ENCODE measurements at regions not wholly inside any gene's neighbourhood (a gene's known extent, or its start where the extent isn't known, plus 50 kb on each side); places are given as distances from the start of the nearest gene placed in this dataset.

DNA sequence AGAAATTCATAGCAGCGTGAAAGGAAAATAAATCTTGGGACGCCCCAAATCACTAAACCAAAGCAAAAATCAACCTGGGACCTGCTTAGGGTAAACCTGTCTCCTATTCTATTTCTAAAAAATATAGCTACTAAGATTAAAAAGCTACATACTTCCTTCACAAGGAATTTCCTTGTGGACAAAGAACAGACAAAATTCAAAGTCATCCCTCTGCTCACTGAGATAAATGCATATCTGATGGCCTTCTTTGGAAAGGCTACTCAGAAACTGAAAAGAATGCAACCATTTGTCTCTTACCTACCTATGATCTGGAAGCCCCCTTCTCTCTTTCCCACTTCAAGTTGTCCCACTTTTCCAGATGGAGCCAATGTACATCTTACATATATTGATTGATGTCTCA, 93.0 kb upstream of the CNOT2 start:
- Histone ChIP-seq H3K27me3 (replicated peaks in 2 of 5; ENCODE audit: control insufficient read depth in 4 of 5, insufficient read depth in 5 of 5, low read length in 4 of 5) (no peaks in the 10 kb centered on the region), H3K27ac (ENCODE audit: insufficient read depth in 1 of 2, low read depth in 1 of 2, low read length in 2 of 2, poor library complexity in 1 of 2, severe bottlenecking in 2 of 2) (no peak overlapping the region), H3K4me3 (ENCODE audit: control insufficient read depth in 1 of 7, extremely low read depth in 1 of 7, insufficient read depth in 4 of 7, low read depth in 2 of 7, low read length in 6 of 7) (no peak overlapping the region), H3K9me3 (ENCODE audit: control extremely low read depth in 1 of 5, control insufficient read depth in 4 of 5, insufficient read depth in 2 of 5, low read depth in 1 of 5, low read length in 4 of 5) (peaks cover 0 to 17% (median 3%) of the 10 kb centered on the region in 5 experiments), H3K36me3 (ENCODE audit: control insufficient read depth in 4 of 4, insufficient read depth in 4 of 4, low read length in 3 of 4) (no peaks in the 10 kb centered on the region), H3K4me1 (ENCODE audit: control extremely low read depth in 1 of 4, control insufficient read depth in 4 of 4, insufficient read depth in 4 of 4, low read length in 3 of 4) (no peaks in the 10 kb centered on the region)
- CTCF ChIA-PET: no interaction called here
- WGBS (ENCODE audit: insufficient coverage): no CpG with 5 or more reads among the region's 2 CpGs
- POLR2A ChIA-PET: no interaction called here
- no peak for DNase-seq

DNA sequence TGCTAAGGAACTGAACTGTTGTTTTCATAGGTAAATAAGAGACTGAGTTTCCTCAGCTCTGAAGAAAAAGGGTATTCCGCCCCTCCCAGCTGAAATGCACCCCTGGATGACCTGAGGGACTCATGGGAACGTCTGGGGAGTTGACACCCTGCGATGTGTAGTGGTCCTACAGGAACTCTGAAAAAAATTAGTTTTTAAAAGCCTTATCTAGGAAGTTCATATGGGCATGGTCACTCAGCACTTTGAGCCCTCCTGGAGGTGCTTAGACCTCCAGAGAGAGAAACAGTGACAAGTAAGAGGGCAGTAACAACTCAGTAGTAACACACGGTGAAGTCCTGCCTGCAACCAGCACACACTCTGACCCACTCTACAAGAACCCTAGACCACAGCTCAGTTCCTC, 91.2 kb upstream of the CNOT2 start:
- Histone ChIP-seq H3K36me3 (ENCODE audit: control insufficient read depth in 4 of 4, insufficient read depth in 4 of 4, low read length in 3 of 4) (no peaks in the 10 kb centered on the region), H3K27ac (ENCODE audit: insufficient read depth in 1 of 2, low read depth in 1 of 2, low read length in 2 of 2, poor library complexity in 1 of 2, severe bottlenecking in 2 of 2) (no peak overlapping the region), H3K9me3 (ENCODE audit: control extremely low read depth in 1 of 5, control insufficient read depth in 4 of 5, insufficient read depth in 2 of 5, low read depth in 1 of 5, low read length in 4 of 5) (peaks cover 3 to 28% (median 7%) of the 10 kb centered on the region in 5 experiments), H3K4me1 (ENCODE audit: control extremely low read depth in 1 of 4, control insufficient read depth in 4 of 4, insufficient read depth in 4 of 4, low read length in 3 of 4) (no peaks in the 10 kb centered on the region), H3K4me3 (ENCODE audit: control insufficient read depth in 1 of 7, extremely low read depth in 1 of 7, insufficient read depth in 4 of 7, low read depth in 2 of 7, low read length in 6 of 7) (no peak overlapping the region), H3K27me3 (replicated peaks in 2 of 5; ENCODE audit: control insufficient read depth in 4 of 5, insufficient read depth in 5 of 5, low read length in 4 of 5) (no peaks in the 10 kb centered on the region)
- WGBS (ENCODE audit: insufficient coverage): 83% methylated on average over 2 of the region's 4 CpGs
- CTCF ChIA-PET: no interaction called here
- POLR2A ChIA-PET: no interaction called here
- DNase-seq: no peak

DNA sequence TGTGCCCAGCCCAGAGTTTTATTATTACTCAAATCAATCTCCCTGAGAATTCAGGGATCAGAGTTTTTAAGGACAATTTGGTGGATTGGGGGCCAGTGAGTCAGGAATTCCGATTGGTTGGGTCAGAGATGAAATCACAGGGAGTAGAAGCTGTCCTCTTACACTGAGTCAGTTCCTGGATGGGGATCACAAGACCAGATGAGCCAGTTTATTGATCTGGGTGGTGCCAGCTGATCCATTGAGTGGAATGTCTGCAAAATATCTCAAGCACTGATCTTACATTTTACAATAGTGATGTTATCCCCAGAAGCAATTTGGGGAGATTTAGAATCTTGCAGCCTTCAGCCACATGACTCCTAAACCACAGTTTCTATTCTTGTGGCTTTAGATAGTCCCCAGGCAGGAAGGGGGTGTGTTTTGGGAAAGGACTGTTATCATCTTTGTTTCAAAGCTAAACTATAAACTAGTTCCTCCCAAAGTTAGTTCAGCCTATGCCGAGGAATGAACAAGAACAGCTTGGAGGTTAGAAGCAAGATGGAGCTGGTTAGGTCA, 89.1 kb upstream of the CNOT2 start:
- no peaks in the 10 kb centered on the region for H3K4me1 ChIP-seq (ENCODE audit: control extremely low read depth in 1 of 4, control insufficient read depth in 4 of 4, insufficient read depth in 4 of 4, low read length in 3 of 4)

DNA sequence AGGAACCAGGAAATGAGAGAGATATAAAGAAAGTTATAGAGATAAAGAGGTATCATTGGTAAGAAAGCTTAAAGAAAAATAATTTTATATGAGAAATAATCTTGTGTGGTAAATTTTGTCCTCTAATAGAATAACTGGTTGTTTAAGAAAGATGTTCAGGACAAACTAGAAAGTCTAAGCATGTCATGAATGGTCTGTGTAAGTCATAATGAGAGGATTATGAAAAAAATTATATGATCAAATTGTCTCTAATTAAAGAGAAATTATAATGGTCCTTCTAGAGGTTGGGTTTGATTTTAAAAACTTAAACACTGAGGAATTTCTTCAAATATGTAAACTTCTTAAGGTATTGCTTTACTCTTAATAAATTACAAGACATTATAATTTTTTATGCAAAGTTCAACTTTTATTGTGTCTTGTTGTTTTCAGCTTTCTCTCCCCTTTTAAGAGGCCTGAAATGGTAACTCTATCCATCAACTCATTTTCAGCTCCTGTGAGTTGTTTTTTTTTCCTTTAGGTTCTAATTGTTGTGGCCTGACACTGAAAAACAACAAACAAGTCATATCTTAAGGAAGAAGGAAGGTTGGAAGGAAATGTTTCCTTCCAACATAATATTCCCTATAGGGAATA, 88.2 kb upstream of the CNOT2 start:
- Histone ChIP-seq H3K27ac (ENCODE audit: insufficient read depth in 1 of 2, low read depth in 1 of 2, low read length in 2 of 2, poor library complexity in 1 of 2, severe bottlenecking in 2 of 2) (no peak overlapping the region), H3K9me3 (ENCODE audit: control extremely low read depth in 1 of 5, control insufficient read depth in 4 of 5, insufficient read depth in 2 of 5, low read depth in 1 of 5, low read length in 4 of 5) (peaks cover 3 to 37% (median 11%) of the 10 kb centered on the region in 5 experiments), H3K27me3 (replicated peaks in 2 of 5; ENCODE audit: control insufficient read depth in 4 of 5, insufficient read depth in 5 of 5, low read length in 4 of 5) (no peaks in the 10 kb centered on the region), H3K4me3 (ENCODE audit: control insufficient read depth in 1 of 7, extremely low read depth in 1 of 7, insufficient read depth in 4 of 7, low read depth in 2 of 7, low read length in 6 of 7) (no peak overlapping the region), H3K36me3 (ENCODE audit: control insufficient read depth in 4 of 4, insufficient read depth in 4 of 4, low read length in 3 of 4) (no peaks in the 10 kb centered on the region), H3K4me1 (ENCODE audit: control extremely low read depth in 1 of 4, control insufficient read depth in 4 of 4, insufficient read depth in 4 of 4, low read length in 3 of 4) (no peaks in the 10 kb centered on the region)
- ChIA-PET POLR2A (no interaction called here), CTCF (no interaction called here)
- DNase-seq: peak in 2 of 3 donors; percentile 10 to 13

More for the DNA sequence above, 89.1 kb upstream of the CNOT2 start:
- H3K4me3 ChIP-seq (ENCODE audit: control insufficient read depth in 1 of 7, extremely low read depth in 1 of 7, insufficient read depth in 4 of 7, low read depth in 2 of 7, low read length in 6 of 7): no peak overlapping the region
- ChIA-PET CTCF (no interaction called here), POLR2A (no interaction called here)
- H3K9me3 ChIP-seq (ENCODE audit: control extremely low read depth in 1 of 5, control insufficient read depth in 4 of 5, insufficient read depth in 2 of 5, low read depth in 1 of 5, low read length in 4 of 5): peaks cover 3 to 35% (median 11%) of the 10 kb centered on the region in 5 experiments
- H3K27ac ChIP-seq (ENCODE audit: insufficient read depth in 1 of 2, low read depth in 1 of 2, low read length in 2 of 2, poor library complexity in 1 of 2, severe bottlenecking in 2 of 2): no peak overlapping the region
- DNase-seq: no peak
- no peaks in the 10 kb centered on the region for H3K27me3 ChIP-seq (replicated peaks in 2 of 5; ENCODE audit: control insufficient read depth in 4 of 5, insufficient read depth in 5 of 5, low read length in 4 of 5)
- no peaks in the 10 kb centered on the region for H3K36me3 ChIP-seq (ENCODE audit: control insufficient read depth in 4 of 4, insufficient read depth in 4 of 4, low read length in 3 of 4)
- 94% methylated on average over 1 of the region's 2 CpGs for WGBS (ENCODE audit: insufficient coverage)

GRCh38 chr12:70157099-70157498, 86.1 kb upstream of the CNOT2 start:
- no peaks in the 10 kb centered on the region for H3K4me1 ChIP-seq (ENCODE audit: control extremely low read depth in 1 of 4, control insufficient read depth in 4 of 4, insufficient read depth in 4 of 4, low read length in 3 of 4)
- no peak overlapping the region for H3K4me3 ChIP-seq (ENCODE audit: control insufficient read depth in 1 of 7, extremely low read depth in 1 of 7, insufficient read depth in 4 of 7, low read depth in 2 of 7, low read length in 6 of 7)
- POLR2A ChIA-PET: no interaction called here
- peak in 2 of 3 donors; percentile 9 to 13 for DNase-seq
- WGBS (ENCODE audit: insufficient coverage): no CpG with 5 or more reads among the region's 1 CpG
- peaks cover 3 to 32% (median 11%) of the 10 kb centered on the region in 5 experiments for H3K9me3 ChIP-seq (ENCODE audit: control extremely low read depth in 1 of 5, control insufficient read depth in 4 of 5, insufficient read depth in 2 of 5, low read depth in 1 of 5, low read length in 4 of 5)
- H3K36me3 ChIP-seq (ENCODE audit: control insufficient read depth in 4 of 4, insufficient read depth in 4 of 4, low read length in 3 of 4): no peaks in the 10 kb centered on the region
- CTCF ChIA-PET: no interaction called here
- H3K27ac ChIP-seq (ENCODE audit: insufficient read depth in 1 of 2, low read depth in 1 of 2, low read length in 2 of 2, poor library complexity in 1 of 2, severe bottlenecking in 2 of 2): no peak overlapping the region
- no peaks in the 10 kb centered on the region for H3K27me3 ChIP-seq (replicated peaks in 2 of 5; ENCODE audit: control insufficient read depth in 4 of 5, insufficient read depth in 5 of 5, low read length in 4 of 5)

GRCh38 chr12:70165450-70165849, 77.8 kb upstream of the CNOT2 start:
- CTCF ChIA-PET: no interaction called here

GRCh38 chr12:70176290-70176689, 66.9 kb upstream of the CNOT2 start:
- H3K27me3 ChIP-seq (replicated peaks in 2 of 5; ENCODE audit: control insufficient read depth in 4 of 5, insufficient read depth in 5 of 5, low read length in 4 of 5): no peaks in the 10 kb centered on the region
- DNase-seq: no peak
- POLR2A ChIA-PET: no interaction called here
- H3K36me3 ChIP-seq (ENCODE audit: control insufficient read depth in 4 of 4, insufficient read depth in 4 of 4, low read length in 3 of 4): no peaks in the 10 kb centered on the region
- peaks cover 0 to 2% (median 0%) of the 10 kb centered on the region in 5 experiments for H3K9me3 ChIP-seq (ENCODE audit: control extremely low read depth in 1 of 5, control insufficient read depth in 4 of 5, insufficient read depth in 2 of 5, low read depth in 1 of 5, low read length in 4 of 5)
- no peak overlapping the region for H3K4me3 ChIP-seq (ENCODE audit: control insufficient read depth in 1 of 7, extremely low read depth in 1 of 7, insufficient read depth in 4 of 7, low read depth in 2 of 7, low read length in 6 of 7)
- H3K27ac ChIP-seq (ENCODE audit: insufficient read depth in 1 of 2, low read depth in 1 of 2, low read length in 2 of 2, poor library complexity in 1 of 2, severe bottlenecking in 2 of 2): no peak overlapping the region
- CTCF ChIA-PET: no interaction called here
- no peaks in the 10 kb centered on the region for H3K4me1 ChIP-seq (ENCODE audit: control extremely low read depth in 1 of 4, control insufficient read depth in 4 of 4, insufficient read depth in 4 of 4, low read length in 3 of 4)

More at GRCh38 chr12:70165450-70165849, 77.8 kb upstream of the CNOT2 start:
- H3K4me3 ChIP-seq (ENCODE audit: control insufficient read depth in 1 of 7, extremely low read depth in 1 of 7, insufficient read depth in 4 of 7, low read depth in 2 of 7, low read length in 6 of 7): no peak overlapping the region
- H3K27ac ChIP-seq (ENCODE audit: insufficient read depth in 1 of 2, low read depth in 1 of 2, low read length in 2 of 2, poor library complexity in 1 of 2, severe bottlenecking in 2 of 2): no peak overlapping the region
- H3K4me1 ChIP-seq (ENCODE audit: control extremely low read depth in 1 of 4, control insufficient read depth in 4 of 4, insufficient read depth in 4 of 4, low read length in 3 of 4): no peaks in the 10 kb centered on the region
- H3K36me3 ChIP-seq (ENCODE audit: control insufficient read depth in 4 of 4, insufficient read depth in 4 of 4, low read length in 3 of 4): no peaks in the 10 kb centered on the region
- no peak for DNase-seq
- H3K27me3 ChIP-seq (replicated peaks in 2 of 5; ENCODE audit: control insufficient read depth in 4 of 5, insufficient read depth in 5 of 5, low read length in 4 of 5): no peaks in the 10 kb centered on the region
- peaks cover 0 to 1% (median 0%) of the 10 kb centered on the region in 5 experiments for H3K9me3 ChIP-seq (ENCODE audit: control extremely low read depth in 1 of 5, control insufficient read depth in 4 of 5, insufficient read depth in 2 of 5, low read depth in 1 of 5, low read length in 4 of 5)
- 66% methylated on average over 3 of the region's 4 CpGs for WGBS (ENCODE audit: insufficient coverage)
- POLR2A ChIA-PET: no interaction called here
